ENCODE measurements at regions not wholly inside any gene's neighbourhood (a gene's known extent, or its start where the extent isn't known, plus 50 kb on each side); places are given as distances from the start of the nearest gene placed in this dataset.

DNA sequence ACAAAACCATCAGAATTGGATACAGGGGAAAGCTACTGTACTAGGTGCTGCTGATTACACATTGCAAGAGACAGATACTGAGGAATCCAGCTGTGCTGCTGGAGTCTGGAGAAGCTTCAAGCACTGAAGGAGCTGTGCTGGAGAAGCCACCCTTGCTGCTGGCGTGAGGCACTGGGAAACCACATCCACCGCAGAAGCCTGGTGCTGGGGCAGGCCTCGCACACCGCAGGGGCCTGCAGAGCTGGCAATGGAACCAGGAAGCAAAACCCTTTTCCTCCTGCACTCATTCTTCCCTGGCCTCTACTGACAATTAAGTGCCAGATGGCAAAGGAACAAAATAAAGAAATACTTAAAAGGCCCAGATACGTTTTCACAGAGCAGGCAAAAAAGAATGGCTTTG, 94.4 kb upstream of the MSH6 start:
- Mint-ChIP-seq H3K27ac (no peak overlapping the region), H3K4me3 (no peak overlapping the region), H3K4me1 (ENCODE audit: low read depth) (peaks cover 4% of the 10 kb centered on the region), H3K9me3 (no peaks in the 10 kb centered on the region), H3K27me3 (no peaks in the 10 kb centered on the region), H3K36me3 (ENCODE audit: low read depth) (no peaks in the 10 kb centered on the region)
- TF ChIP-seq, protein P1, sequence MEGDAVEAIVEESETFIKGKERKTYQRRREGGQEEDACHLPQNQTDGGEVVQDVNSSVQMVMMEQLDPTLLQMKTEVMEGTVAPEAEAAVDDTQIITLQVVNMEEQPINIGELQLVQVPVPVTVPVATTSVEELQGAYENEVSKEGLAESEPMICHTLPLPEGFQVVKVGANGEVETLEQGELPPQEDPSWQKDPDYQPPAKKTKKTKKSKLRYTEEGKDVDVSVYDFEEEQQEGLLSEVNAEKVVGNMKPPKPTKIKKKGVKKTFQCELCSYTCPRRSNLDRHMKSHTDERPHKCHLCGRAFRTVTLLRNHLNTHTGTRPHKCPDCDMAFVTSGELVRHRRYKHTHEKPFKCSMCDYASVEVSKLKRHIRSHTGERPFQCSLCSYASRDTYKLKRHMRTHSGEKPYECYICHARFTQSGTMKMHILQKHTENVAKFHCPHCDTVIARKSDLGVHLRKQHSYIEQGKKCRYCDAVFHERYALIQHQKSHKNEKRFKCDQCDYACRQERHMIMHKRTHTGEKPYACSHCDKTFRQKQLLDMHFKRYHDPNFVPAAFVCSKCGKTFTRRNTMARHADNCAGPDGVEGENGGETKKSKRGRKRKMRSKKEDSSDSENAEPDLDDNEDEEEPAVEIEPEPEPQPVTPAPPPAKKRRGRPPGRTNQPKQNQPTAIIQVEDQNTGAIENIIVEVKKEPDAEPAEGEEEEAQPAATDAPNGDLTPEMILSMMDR (IDR thresholded peaks at IDR 0.05): no peak
- intact Hi-C loops (cut with micrococcal nuclease): no loop called here
- CTCF ChIA-PET: no interaction called here
- DNase-seq (no peak), ATAC-seq (no peak)
- POLR2A ChIA-PET: no interaction called here

- DNase-seq: no peak
- Mint-ChIP-seq H3K9me3 (no peaks in the 10 kb centered on the region), H3K27ac (no peak overlapping the region), H3K4me1 (ENCODE audit: low read depth) (peaks cover 4% of the 10 kb centered on the region), H3K36me3 (ENCODE audit: low read depth) (no peaks in the 10 kb centered on the region), H3K4me3 (no peak overlapping the region), H3K27me3 (no peaks in the 10 kb centered on the region)
- intact Hi-C loops (cut with micrococcal nuclease): no loop called here
- TF ChIP-seq, protein P1 (IDR thresholded peaks at IDR 0.05): no peak
- POLR2A ChIA-PET: no interaction called here
- ATAC-seq: no peak
- CTCF ChIA-PET: no interaction called here
These were observed 95.1 kb upstream of the MSH6 start for GRCh38 chr2:47687856-47688255.

- ChIA-PET POLR2A (no interaction called here), CTCF (interaction anchor here (1.0 kb wide), 1 partner anchor 82 kb away, joined by 5 read pairs; no protein-coding TSS in a partner anchor)
- ATAC-seq: no peak
- TF ChIP-seq, protein P1 (IDR thresholded peaks at IDR 0.05): no peak
- no peak overlapping the region for H3K4me3 Mint-ChIP-seq
- peaks cover 4% of the 10 kb centered on the region for H3K4me1 Mint-ChIP-seq (ENCODE audit: low read depth)
- no peak for DNase-seq
- no peaks in the 10 kb centered on the region for H3K9me3 Mint-ChIP-seq
- intact Hi-C loops (cut with micrococcal nuclease): no loop called here
- no peaks in the 10 kb centered on the region for H3K36me3 Mint-ChIP-seq (ENCODE audit: low read depth)
- no peaks in the 10 kb centered on the region for H3K27me3 Mint-ChIP-seq
- H3K27ac Mint-ChIP-seq: no peak overlapping the region
These were observed 96.9 kb upstream of the MSH6 start for GRCh38 chr2:47686018-47686417.

- Mint-ChIP-seq H3K4me1 (ENCODE audit: low read depth) (no peaks in the 10 kb centered on the region), H3K36me3 (ENCODE audit: low read depth) (no peaks in the 10 kb centered on the region), H3K27ac (no peak overlapping the region), H3K9me3 (no peaks in the 10 kb centered on the region), H3K4me3 (no peak overlapping the region), H3K27me3 (no peaks in the 10 kb centered on the region)
- intact Hi-C loops (cut with micrococcal nuclease): no loop called here
- ATAC-seq: no peak
- POLR2A ChIA-PET: interaction anchor here (0.6 kb wide), 1 partner anchor 59 kb away, joined by 3 read pairs; no protein-coding TSS in a partner anchor
- no peak for DNase-seq
- TF ChIP-seq, protein P1 (IDR thresholded peaks at IDR 0.05): no peak
- CTCF ChIA-PET: interaction anchor here (1.8 kb wide), 1 partner anchor 85 kb away, joined by 5 read pairs; no protein-coding TSS in a partner anchor
These were observed 100.7 kb upstream of the MSH6 start for GRCh38 chr2:47682216-47682749.

- Mint-ChIP-seq H3K9me3 (no peaks in the 10 kb centered on the region), H3K36me3 (ENCODE audit: low read depth) (no peaks in the 10 kb centered on the region), H3K27me3 (no peaks in the 10 kb centered on the region), H3K27ac (no peak overlapping the region), H3K4me1 (ENCODE audit: low read depth) (no peaks in the 10 kb centered on the region), H3K4me3 (no peak overlapping the region)
- intact Hi-C loops (cut with micrococcal nuclease): no loop called here
- CTCF ChIA-PET: no interaction called here
- ATAC-seq: no peak
- POLR2A ChIA-PET: no interaction called here
- DNase-seq: no peak
- TF ChIP-seq, protein P1 (IDR thresholded peaks at IDR 0.05): no peak
These were observed 105.6 kb upstream of the KCNK12 start for GRCh38 chr2:47676261-47676926.

All from activated CD8-positive, alpha-beta T cell treated with anti-CD3 and anti-CD28 coated beads for 36 hours (primary cell).